HUES48 (cell line): ENCODE measurements at regions not wholly inside any gene's neighbourhood (a gene's known extent, or its start where the extent isn't known, plus 50 kb on each side); places are given as distances from the start of the nearest gene placed in this dataset.

Experiments
- H3K27ac ChIP-seq: one replicate; pipeline ENCODE4 v1.7.0; 2013; ENCODE audit warnings: low read depth, low read length, inconsistent platforms
- H3K27me3 ChIP-seq: 2 replicates; pipeline ENCODE4 v1.6.1; 2013; ENCODE audit warnings: mild to moderate bottlenecking, low read length; ENCODE audit not compliant: control insufficient read depth, insufficient read depth
- H3K36me3 ChIP-seq: 2 replicates; pipeline ENCODE4 v1.6.1; 2013; ENCODE audit warnings: low read length; ENCODE audit not compliant: control insufficient read depth, insufficient read depth
- H3K4me1 ChIP-seq: 2 replicates; pipeline ENCODE4 v1.6.1; 2013; ENCODE audit warnings: mild to moderate bottlenecking, low read length; ENCODE audit not compliant: control insufficient read depth, insufficient read depth
- H3K4me3 ChIP-seq: 2 replicates; pipeline ENCODE4 v1.5.1; 2013; ENCODE audit warnings: mild to moderate bottlenecking, low read depth, low read length
- H3K9ac ChIP-seq: 2 replicates; pipeline ENCODE4 v1.6.1; 2013; ENCODE audit warnings: mild to moderate bottlenecking, low read depth, low read length, moderate library complexity
- H3K9me3 ChIP-seq: 2 replicates; pipeline ENCODE4 v1.6.1; 2013; ENCODE audit warnings: low read length; ENCODE audit not compliant: control insufficient read depth, insufficient read depth

- H3K9me3 ChIP-seq, result no peaks in the 10 kb centered on the region
- H3K4me1 ChIP-seq, result peaks cover 6% of the 10 kb centered on the region; the same call in 1 of the 2 replicates
- H3K4me3 ChIP-seq, result no peak overlapping the region
- H3K27ac ChIP-seq, result no peak overlapping the region
- no peaks in the 10 kb centered on the region for H3K36me3 ChIP-seq
- no peak overlapping the region for H3K9ac ChIP-seq
- H3K27me3 ChIP-seq, result no peaks in the 10 kb centered on the region
Observed at GRCh38 chr5:153404747-153405146, 85.7 kb upstream of the GRIA1 start.

DNA sequence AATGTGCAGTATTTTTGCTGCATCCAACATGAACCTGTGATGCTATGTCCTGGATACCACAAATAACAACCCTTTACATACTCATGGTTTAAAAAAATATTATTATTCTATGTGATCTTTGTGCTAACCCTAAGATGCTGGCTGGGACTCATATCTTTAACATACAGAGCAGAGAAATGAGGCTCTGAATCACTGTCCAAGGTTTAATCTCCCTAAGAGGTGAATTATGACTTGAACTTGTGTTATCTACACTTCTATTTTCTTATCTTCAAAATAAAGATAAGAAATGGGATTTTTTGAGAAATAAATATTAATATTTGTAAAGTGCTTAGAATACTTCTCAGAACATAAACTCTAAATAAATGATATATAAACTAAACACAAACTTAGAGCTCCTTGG is 68.8 kb upstream of the GRIA1 start:
- H3K36me3 ChIP-seq, result no peaks in the 10 kb centered on the region
- H3K4me3 ChIP-seq, result no peak overlapping the region
- H3K27ac ChIP-seq, result no peak overlapping the region

GRCh38 chr5:153425914-153426313 is 64.6 kb upstream of the GRIA1 start:
- Histone ChIP-seq H3K27ac (no peak overlapping the region), H3K9me3 (no peaks in the 10 kb centered on the region), H3K4me1 (peaks cover 15% of the 10 kb centered on the region), H3K27me3 (no peaks in the 10 kb centered on the region), H3K36me3 (no peaks in the 10 kb centered on the region), H3K9ac (no peak overlapping the region), H3K4me3 (no peak overlapping the region)

More for the DNA sequence above, 68.8 kb upstream of the GRIA1 start:
- H3K27me3 ChIP-seq, result no peaks in the 10 kb centered on the region
- no peak overlapping the region for H3K9ac ChIP-seq
- H3K4me1 ChIP-seq, result peaks cover 14% of the 10 kb centered on the region
- no peaks in the 10 kb centered on the region for H3K9me3 ChIP-seq

DNA sequence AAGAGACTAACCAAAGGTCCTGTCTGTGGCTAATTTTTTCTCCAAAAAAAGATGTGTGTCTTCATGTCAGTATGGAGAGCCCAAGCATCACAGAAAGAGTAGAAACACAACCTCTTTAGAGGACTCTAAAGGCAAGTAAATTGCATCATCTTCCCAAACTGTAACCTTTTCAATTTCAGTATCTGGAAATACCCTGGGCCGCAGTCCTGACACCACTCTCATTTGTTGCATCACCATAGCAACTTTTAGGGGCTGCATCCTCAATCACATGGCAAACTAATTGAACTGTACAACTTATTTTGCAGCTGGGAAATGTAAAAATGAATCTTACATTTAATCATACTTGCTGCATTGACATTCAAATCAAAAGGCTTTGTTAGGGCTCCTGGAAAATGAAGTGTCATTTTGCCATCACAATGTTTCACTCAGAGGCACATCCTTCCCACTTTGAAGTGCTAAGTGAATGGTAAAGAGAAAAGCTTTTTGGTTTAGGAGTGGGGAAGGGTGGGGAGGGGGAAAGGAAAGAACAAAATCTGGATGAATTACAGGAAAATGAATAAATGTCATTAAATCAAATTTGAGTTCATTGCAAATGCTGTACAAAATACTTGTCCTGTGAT is 60.6 kb upstream of the GRIA1 start:
- Histone ChIP-seq H3K27me3 (no peaks in the 10 kb centered on the region), H3K4me3 (no peak overlapping the region), H3K9ac (no peak overlapping the region)

DNA sequence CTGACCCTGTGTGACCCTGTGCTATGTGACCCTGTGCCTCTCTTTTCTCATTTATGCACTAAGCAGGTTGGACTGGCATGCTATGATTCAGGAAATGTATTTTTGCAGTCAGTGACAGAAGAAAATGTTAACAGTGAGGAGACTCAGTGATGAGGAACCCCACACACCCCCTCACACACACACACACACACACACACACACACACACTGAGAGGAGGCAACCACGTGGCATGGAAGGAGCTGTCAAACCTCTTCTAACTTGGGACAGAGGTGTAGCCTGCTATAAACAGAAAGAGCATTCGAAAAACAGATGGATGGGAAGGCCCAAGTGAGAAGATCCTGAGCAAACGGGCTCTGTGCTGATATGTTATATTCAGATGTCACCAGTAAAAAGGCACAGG is 57.9 kb upstream of the GRIA1 start:
- H3K4me1 ChIP-seq, result peaks cover 8% of the 10 kb centered on the region
- no peak overlapping the region for H3K9ac ChIP-seq
- H3K27ac ChIP-seq, result no peak overlapping the region
- H3K27me3 ChIP-seq, result no peaks in the 10 kb centered on the region
- H3K4me3 ChIP-seq, result no peak overlapping the region
- no peaks in the 10 kb centered on the region for H3K36me3 ChIP-seq
- no peaks in the 10 kb centered on the region for H3K9me3 ChIP-seq

More for the DNA sequence above, 60.6 kb upstream of the GRIA1 start:
- no peak overlapping the region for H3K27ac ChIP-seq
- H3K36me3 ChIP-seq, result no peaks in the 10 kb centered on the region
- no peaks in the 10 kb centered on the region for H3K9me3 ChIP-seq
- peaks cover 8% of the 10 kb centered on the region for H3K4me1 ChIP-seq

- Histone ChIP-seq H3K4me1 (no peaks in the 10 kb centered on the region), H3K27ac (no peak overlapping the region), H3K9ac (no peak overlapping the region), H3K36me3 (no peaks in the 10 kb centered on the region), H3K27me3 (no peaks in the 10 kb centered on the region), H3K9me3 (no peaks in the 10 kb centered on the region), H3K4me3 (no peak overlapping the region)
Observed at GRCh38 chr5:153437251-153437650, 53.2 kb upstream of the GRIA1 start.

DNA sequence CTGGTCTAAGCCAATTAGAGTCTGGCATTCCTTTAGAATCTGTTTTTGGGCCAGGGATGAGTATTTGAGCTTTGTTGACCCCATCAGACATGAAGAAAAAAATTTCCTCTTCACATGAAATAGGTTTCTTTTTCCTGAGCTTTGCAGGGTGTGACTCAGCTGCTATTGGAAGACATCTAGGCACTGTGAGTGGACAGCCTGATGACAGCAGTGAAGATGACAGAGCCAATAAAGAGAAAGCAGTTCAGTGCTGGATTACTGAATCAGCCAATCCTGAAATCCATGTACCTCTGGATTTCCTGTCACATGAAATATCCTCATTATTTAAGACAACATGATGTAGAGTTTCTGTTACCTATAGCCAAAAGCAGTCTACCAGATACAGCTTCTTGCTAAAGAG is 51.3 kb upstream of the GRIA1 start:
- Histone ChIP-seq H3K27me3 (no peaks in the 10 kb centered on the region), H3K27ac (no peak overlapping the region), H3K4me3 (no peak overlapping the region), H3K9ac (no peak overlapping the region), H3K9me3 (no peaks in the 10 kb centered on the region), H3K4me1 (no peaks in the 10 kb centered on the region), H3K36me3 (no peaks in the 10 kb centered on the region)
